Right lobe of liver (tissue), 4 donors: ENCODE measurements at regions not wholly inside any gene's neighbourhood (a gene's known extent, or its start where the extent isn't known, plus 50 kb on each side); places are given as distances from the start of the nearest gene placed in this dataset.
"Not testable (repeated sequence)": the region's sequence is repeated elsewhere in the genome, so short reads cannot be mapped to it uniquely, and the experiment has no call there.

Experiments used
- CTCF ChIP-seq, 4 donors: fragments of 200-600 bp in 3 of 4; fragments of 450-650 bp in 1 of 4; IDR thresholded peaks; one replicate each; pipeline versions ENCODE4 v1.5.1 to v1.8.0; 2016 to 2022; ENCODE audit warnings: antibody characterized with exemption in 4 of 4, mild to moderate bottlenecking in 2 of 4
- POLR2A ChIP-seq: fragments of 450-650 bp; IDR thresholded peaks from one replicate; pipeline ENCODE4 v1.6.1; 2017; ENCODE audit warnings: antibody characterized with exemption, mild to moderate bottlenecking
- donor health status: DM: no; HTN: no; CAD: no.
- donor health status: DM: no; HTN: no; CAD: no.
- donor health status: DM: no; HTN: yes; CAD: no.

- TF ChIP-seq POLR2A; CTCF (IDR thresholded peaks at IDR 0.05): not testable (repeated sequence)
Observed at GRCh38 chr9:81013191-81013590, 676.2 kb downstream of the TLE1 start.
